HG03558 (cell line): ENCODE measurements at regions not wholly inside any gene's neighbourhood (a gene's known extent, or its start where the extent isn't known, plus 50 kb on each side); places are given as distances from the start of the nearest gene placed in this dataset.
"Not testable (repeated sequence)": the region's sequence is repeated elsewhere in the genome, so short reads cannot be mapped to it uniquely, and the experiment has no call there.

Experiments used
- ATAC-seq: cut with Tn5 transposase; IDR thresholded peaks from one replicate; pipeline ENCODE4 v1.9.1; 2021; ENCODE audit warnings: moderate number of reproducible peaks; ENCODE audit not compliant: unreplicated experiment; ENCODE audit errors: extremely low read depth

DNA sequence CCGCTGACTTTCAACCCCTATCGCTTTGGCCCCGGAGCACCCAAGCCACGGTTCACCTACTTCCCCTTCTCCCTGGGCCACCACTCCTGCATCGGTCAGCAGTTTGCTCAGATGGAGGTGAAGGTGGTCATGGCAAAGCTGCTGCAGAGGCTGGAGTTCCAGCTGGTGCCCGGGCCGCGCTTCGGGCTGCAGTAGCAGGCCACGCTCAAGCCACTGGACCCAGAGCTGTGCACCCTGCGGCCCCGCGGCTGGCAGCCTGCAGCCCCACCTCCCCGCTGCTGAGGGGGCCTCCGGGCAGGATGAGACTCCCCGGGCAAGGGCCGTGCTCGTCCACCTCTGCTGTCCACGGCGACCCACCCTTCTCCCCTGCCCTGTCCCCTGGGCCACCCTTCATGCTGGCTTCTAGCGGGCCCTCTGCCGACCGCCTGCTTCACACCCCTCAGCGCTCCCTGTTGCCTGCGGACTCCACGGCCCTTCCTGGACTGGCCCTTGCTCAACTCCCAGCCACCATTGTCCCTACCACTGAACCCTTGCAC is 92.2 kb upstream of the TRABD2B start:
- no peak for ATAC-seq

DNA sequence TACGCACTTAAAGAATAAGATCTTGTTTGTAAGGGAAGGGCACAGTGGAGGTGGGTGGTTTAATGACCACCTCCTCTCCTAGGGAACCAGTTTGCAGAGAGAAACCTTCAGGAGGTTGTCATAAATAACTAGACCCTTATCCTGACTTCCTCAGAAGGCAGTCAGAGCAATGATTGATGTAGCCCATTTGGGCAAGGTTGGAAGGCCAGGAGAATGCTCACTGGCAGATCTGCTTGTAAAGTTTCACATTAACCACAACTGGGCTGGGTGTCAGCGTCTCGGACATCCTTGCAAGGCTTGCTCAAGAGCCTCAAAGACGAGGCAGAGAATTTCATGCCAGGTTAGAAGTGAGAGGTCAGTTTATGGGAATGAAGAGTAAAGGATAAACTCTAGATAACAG is 87.6 kb upstream of the TRABD2B start:
- no peak for ATAC-seq

DNA sequence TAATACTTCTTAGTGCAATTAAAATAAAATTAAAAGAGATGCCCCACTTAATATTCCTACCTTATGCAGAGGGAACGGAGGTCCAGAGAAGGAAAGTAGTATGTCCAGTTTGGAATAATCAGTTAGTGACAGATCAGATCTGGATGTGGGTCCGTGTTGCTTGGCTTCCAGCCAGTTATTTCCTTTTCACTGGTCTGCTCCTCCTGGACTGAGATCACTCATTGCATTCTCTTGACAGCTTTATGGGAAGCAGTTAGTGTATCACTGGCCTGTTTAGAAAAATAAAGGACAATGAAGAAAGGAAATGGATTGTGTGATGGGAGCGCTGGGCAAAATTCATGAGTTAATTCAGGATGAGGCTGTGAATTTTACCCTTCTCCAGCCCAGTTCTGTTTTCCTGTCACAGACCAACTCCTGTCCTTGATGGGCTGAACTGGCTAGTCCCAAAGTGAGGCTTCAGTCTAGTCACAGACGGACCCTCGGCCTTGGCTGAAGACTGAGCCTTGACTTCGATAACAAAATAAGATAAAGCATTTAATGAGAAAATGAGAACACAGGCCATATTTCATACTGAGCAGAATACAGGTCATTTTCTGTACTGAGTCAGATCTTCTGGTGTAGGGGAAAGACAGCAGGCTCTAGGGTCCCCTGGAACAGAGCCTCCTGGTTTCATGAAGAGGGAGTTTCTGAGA is 85.2 kb upstream of the TRABD2B start:
- no peak for ATAC-seq

DNA sequence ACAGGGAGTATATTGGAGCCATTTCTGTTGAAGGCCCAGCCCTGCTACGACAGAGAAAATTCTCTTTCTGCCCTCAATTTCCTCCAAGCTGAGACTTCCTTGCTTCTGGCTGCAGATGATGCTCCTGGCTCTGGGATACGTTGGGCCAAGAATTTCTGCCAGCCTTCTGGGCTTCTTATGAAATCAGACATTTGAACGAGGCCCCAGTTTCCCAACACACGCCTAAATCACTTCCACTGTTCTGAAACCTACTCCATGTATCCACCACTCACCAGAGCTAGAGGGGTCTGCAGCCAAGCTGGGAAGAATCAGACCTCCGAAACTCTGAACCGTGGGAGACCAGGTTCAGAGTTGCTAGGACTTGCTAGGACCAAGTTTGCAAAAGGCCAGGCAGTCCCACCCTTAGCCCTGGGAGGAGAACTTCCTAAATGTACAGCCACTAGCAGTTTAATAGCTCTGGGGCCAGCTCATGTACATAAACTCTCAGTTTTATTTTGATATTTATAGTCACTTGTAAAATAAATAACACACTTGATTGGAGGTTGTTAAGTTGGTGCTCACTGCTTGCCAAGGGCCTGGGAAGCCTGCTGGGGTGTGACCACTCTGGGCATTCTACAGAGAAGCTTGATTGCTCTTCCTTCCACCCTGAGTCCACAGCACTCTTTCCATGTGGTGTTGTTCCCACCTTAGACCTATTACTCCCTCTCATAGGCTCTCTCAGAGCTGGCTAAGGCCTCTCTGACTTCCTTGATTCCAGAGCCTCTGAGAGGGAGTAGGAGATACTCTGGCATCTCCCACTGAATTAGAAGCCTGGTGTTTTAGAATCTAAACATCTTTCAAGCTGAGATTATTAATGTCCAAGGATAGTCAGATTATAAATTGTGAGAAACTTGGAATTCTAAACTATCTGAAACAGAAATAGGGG is 83.4 kb upstream of the TRABD2B start:
- ATAC-seq: no peak

DNA sequence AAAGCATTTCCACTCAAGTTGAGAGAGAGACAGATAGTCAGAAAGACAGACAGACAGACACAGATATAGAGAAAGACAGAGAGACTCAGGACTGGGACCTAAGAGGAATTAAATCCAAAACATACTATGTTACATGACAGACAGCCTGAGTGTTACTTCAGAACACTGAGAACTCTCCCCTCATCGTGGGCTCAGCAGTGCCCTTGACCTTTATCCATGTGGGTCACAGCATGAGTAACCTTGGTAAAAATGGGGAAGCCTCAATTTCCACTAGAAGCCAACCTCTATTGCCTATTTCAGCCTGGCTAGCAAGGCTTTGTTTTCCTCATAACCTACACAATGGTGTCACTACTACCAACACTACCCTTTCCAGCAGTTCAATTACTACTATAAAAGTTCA is 81.9 kb upstream of the TRABD2B start:
- ATAC-seq: no peak

DNA sequence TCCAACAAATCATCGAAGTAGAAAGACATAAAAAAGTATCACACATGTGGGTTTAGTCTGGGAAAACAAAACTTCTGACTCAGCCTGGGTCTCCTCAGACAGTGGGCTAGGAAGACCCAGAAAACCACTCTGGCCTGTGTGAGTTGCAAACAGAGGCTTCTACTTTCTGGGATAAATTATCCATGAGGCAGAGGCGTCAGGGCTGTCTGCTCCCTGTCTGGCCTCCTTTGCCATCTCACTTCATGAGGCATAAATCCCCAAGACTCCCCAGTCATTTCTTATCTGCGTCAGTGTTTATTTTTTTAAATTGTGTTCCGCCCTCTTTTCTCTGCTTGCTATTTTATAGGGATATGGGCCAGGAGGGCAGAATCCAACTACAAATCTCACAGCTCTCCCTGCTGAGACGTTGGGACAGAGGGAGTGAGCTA is 80.6 kb upstream of the TRABD2B start:
- no peak for ATAC-seq

DNA sequence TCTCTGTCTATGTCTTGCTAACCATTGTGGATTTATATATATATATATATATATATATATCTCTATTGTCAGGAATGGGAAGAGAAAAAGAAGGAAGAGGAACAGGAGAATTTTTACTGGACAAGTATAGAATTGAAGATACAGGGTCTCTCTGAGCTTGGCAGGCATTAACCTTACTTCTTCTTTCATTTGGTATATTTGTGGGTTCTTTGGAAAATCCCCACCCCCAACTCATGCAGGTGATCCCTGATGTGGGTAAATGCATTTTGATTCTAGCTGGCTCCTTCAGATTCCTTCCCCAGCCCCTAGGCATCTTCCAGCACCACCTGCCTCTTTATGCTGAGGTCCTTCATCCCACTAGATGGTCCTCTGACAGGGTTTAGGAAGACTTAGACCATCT is 78.8 kb upstream of the TRABD2B start:
- ATAC-seq: no peak

DNA sequence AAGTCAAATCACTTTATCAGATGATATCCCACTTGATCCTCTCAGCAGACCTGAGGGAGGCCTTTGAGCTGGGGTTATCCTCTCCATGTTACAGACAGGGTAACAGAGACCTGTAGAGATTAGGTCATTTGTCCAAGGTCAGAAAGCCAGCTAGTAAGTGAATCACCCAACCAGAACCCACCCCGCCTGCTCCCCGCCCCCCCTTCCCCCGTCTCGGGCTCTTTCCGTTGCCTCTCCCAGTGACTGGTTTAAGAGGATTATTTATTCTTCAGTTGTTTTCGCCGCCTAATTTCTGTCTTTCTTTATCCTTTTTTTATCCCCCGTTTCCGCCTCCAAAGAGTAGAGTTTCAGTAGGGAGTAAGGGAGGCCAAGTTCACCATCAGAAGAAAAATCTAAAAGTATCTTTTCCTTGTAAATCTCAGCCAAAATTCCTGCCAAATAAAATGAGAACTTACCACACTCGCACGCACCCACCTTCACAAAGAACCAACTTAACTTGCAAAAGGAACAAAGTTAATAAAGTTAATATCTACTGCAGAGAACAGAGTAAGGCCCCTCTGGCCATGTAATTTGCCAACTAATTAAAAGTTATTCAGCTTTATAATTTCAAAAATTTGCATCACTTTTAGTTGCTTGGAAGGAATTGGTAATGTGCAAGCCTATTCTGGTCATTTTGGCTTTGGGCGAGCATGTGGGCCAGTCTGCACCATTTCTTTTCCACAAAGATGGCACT is 76.8 kb upstream of the TRABD2B start:
- ATAC-seq: no peak

DNA sequence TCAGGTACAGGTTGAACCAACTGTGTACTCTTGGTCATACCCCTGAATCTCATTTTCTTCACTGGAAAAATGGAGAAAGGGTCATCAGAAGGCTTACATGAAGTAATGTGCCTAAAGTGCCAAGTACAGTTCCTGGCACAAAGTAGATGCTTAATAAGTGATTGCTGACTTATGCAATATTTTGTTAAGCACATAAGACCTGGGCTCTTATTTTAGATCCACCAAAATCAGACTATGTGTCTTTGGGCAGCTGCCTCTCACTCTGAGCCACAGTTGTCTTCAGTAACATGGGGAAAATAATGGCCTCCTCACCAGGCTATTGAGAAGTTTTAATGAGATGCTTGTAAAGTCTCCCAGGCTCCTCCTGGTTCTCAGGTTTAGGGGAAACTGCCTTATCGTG is 74.3 kb upstream of the TRABD2B start:
- ATAC-seq: no peak

DNA sequence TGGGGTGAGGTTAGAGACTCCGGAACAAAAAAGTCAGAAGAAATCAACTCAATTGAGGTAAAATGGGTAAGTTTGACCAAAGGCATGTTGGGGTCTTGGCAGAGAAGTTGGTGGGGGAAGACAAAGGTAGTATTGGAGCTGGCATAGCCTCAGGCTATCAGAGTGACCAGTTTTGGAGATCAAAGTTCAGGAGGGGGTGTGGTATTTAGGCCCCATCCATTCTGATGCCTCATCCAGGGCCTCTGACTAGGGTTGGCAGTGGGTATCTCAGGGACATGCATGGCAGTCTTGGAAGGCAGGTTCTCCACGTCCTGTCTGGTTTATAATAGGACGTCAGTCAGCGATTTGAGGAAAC is 73.2 kb upstream of the TRABD2B start:
- no peak for ATAC-seq

DNA sequence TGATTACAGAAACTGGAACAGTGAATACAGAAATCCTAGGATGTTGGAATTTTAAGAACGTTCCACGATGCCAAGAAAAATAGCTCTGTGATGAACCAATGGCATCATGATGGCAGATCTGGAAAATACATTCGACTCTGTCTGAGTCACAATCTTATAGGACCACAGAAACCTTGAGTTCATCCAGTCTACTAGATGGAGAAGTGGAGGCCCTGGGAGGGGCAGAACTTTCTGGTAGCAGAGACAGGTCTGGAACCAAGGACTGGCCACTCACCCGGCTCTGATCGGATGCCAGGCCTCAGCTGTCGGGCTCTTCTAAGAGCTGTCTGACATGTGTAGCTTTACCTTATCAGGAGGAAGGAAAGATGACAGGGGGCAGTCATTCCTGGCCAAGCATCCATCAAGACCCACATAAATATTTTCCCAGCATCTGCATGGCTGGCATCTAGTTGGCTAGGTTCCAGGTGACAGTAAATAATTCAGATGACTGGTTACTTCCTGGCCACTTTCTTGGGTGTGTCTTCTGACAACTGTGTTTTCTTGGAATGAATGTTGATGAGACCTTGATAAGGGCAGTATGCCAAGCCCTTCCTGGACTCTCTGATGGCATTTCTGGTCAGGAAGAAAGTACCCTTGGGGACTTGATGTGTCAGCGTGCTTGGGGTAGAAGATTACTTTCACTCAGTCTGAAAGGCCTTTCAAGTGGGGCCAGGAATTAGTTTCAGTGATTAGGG is 72.6 kb upstream of the TRABD2B start:
- no peak for ATAC-seq

DNA sequence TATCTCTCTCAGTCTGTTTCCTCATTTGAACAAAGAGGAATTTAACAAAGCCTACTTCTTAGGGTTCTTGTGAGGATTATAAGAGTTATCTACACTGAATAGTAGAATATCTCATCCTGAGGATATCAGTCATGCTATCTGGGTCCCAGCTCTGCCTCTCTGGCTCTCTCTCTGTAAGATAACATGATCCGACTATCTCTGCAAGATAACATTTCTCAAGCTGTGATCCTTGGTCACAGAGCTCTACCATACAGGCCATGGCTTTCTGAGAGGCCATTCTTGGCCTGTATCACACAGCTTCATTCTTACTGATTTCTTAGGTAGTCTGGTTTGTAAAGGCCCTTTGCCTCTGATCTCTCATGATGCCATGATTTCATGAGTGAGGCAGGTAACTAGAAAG is 71.0 kb upstream of the TRABD2B start:
- ATAC-seq: no peak

DNA sequence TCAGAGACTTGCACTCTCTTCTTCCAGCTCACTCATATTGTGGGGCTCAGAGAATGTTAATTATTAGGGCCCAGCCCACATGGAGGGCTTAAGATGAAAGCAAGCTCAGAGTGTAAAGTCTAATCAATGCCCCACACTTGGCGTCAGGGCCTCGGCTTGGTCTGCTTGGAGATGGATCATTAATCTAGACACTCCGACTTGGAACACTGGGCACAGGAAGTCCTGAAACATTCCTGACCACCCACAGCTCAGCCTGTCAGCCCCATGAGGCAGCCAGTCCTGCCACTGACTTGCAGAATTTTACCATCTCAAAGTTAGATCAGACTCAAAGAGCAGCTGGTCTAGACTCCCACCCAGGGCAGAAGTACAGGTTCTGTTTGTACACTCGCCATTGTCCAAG is 69.8 kb upstream of the TRABD2B start:
- no peak for ATAC-seq

DNA sequence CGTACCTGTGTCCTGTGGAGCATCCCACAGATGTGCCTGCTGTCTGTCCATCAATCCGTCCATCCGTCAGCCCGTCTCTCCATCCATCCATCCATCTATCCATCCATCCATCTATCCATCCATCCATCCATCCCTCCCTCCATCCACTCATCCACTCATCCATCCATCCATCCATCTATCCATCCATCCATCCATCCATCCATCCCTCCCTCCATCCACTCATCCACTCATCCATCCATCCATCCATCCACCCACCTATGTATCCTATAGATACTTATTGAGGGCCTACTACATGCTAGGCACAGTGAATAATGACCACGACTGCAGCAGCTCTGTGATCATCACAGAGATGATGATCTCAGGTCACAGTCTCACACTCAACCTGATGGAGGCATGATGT is 67.5 kb upstream of the TRABD2B start:
- ATAC-seq: not testable (repeated sequence)

DNA sequence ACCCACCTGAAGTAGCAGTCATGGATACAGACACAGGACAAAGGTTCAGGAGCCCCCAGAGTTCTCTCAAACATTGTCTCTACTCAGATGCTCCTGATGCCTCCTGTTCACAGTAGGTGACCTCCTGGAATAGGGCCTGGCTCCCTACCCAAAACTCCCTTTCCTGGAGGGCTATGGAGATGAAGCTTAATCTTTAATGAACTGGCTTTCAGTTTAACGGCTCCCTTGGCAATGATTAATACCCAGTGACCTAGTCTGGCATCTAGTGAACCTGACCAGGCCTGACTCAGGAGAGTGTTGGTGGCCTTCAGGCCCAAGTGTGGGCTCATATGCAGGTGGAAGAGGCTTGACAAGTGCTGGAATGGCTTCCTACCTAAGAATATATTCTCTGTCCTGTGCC is 65.2 kb upstream of the TRABD2B start:
- no peak for ATAC-seq

DNA sequence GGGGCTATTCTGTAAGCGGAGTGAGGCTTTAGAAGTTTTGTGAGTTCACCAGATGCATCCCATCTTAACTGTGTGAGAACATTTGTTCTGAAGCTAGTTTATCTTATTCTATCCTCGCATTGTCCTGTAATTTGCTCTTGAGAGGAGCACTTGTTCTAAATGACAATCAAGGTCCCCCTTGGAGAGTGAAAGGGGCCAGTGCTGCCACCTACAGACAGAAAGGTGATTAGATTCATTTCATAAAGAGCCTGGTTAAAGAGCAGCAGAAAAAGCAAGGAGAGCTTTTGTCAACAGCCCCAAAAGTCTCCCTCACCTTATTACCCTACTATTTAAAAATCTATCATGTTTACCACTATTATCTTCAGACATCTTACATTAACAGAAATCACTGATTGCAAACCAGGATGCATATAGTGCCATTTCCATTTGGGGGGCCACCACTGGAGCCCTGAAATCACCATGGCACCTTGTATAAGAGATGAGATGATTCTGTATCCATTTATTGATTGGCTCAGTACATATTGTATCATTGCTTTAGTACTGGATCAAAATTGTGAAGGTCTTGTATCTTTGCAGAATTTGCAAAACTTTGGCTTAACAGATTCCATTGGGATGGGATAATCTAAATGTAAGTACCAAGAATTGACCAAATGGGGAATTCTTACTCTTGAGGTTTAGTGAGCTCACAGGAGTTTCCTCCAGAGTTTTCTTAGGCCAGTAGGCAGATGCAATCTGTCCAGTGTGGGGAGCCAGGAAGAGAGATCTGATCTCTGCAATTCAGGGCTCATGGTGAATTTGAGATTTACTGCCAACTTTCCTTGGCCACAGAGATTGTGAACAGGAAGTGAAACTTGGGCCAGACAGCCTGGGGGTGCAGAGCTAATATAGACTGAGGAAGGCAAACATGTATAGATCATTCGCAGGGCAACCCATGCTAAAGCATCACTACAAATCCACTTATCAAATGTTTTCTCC is 64.3 kb upstream of the TRABD2B start:
- peak; percentile 72 for ATAC-seq

DNA sequence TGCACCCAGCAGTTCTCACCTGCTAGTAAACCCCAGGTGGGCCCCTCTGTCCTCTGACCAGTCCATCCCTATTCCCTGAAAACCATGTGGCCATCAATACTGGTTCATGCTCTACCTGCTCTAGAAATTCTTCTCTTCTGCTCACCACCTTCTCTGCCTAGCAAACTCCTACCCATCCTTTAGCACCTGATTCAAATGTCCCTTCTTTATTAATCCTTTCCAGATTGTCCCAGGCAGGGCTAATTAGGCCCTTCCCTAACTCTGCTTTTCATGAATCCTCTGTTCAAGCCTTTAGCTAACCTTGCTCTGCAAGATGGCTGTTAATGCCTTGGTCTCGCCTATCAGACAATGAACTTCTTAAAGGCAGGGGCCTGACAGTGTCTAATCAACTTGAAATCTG is 62.1 kb upstream of the TRABD2B start:
- ATAC-seq: no peak

DNA sequence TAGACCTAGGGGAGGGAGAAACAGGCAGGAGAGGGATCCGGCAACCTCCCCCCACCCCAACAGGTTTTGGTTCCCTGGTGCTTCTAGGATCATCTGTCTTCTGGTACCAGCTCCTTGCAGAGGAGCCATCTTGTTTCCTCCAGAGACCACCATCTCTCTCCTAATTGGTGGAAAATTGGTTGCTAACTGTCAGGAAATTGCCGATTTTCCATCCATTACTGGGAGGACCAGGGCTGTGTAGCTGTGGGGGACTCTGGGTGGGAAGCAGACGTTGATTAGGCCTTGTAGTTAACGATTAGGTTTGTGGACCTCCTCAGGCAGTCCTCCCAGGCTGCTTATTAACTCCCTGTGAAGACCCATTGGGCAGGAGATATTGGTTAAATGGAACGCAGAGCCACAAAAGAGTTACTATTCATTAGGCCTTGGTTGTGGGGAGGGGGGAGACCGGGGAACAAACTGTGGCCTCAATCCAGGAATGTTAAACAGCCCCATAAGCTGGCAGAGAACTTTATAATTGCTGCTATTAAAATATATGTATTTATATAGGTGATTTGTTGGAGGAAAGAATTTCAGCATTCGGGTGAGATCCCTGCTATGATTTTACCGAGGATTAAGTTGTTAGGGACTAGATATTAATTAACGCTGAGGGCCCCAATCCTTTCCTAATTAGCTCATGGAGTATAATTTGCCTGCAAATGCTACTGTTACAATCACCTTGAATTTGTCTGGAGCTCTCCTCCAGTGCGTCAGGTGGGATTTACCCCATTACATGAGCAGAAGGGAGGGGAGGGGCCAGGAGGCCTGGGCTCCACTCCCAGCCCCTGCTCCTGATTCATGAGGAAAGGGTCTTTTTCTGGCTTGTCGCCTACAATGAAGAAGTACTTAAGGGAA is 61.2 kb upstream of the TRABD2B start:
- no peak for ATAC-seq
